SK-N-SH treated with all-trans-retinoic acid at 6 μM for 48 hours (cell line): ENCODE measurements at regions not wholly inside any gene's neighbourhood (a gene's known extent, or its start where the extent isn't known, plus 50 kb on each side); places are given as distances from the start of the nearest gene placed in this dataset.

Experiments
- ARNTL ChIP-seq: fragments of 450-650 bp; formaldehyde crosslinking; IDR thresholded peaks from 2 replicates; pipeline ENCODE4 v1.5.0; 2020; ENCODE audit warnings: low read depth, mild to moderate bottlenecking, moderate library complexity, borderline replicate concordance
- CSRNP3 ChIP-seq: fragments of 250-450 bp; sonication (Bioruptor Pico); IDR thresholded peaks from 2 replicates; pipeline ENCODE4 v1.5.1; 2021; ENCODE audit warnings: mild to moderate bottlenecking, moderate library complexity
- PATZ1 ChIP-seq: fragments of 250-450 bp; sonication (Bioruptor Pico); IDR thresholded peaks from 2 replicates; pipeline ENCODE4 v1.8.0; 2020; ENCODE audit warnings: mild to moderate bottlenecking, moderate library complexity, borderline replicate concordance
- PPARA ChIP-seq: fragments of 250-450 bp; sonication (Bioruptor Pico); IDR thresholded peaks from 2 replicates; pipeline ENCODE4 v1.5.0; 2020; ENCODE audit warnings: mild to moderate bottlenecking, borderline replicate concordance
- ZFP3 ChIP-seq: fragments of 250-450 bp; sonication (Bioruptor Pico); IDR thresholded peaks from 2 replicates; pipeline ENCODE4 v1.5.0; 2020; ENCODE audit warnings: mild to moderate bottlenecking, moderate library complexity
- ZNF8 ChIP-seq: fragments of 450-650 bp; formaldehyde crosslinking; IDR thresholded peaks from 2 replicates; pipeline ENCODE4 v1.5.0; 2020; ENCODE audit warnings: mild to moderate bottlenecking, moderate library complexity

GRCh38 chr12:124448955-124449622, 118.3 kb downstream of the NCOR2 start:
- TF ChIP-seq PATZ1 (no peak), PPARA (CRISPR knock-in tag) (no peak), ZNF8 (CRISPR knock-in tag) (no peak), ZFP3 (CRISPR knock-in tag) (no peak), ARNTL (CRISPR knock-in tag) (no peak), CSRNP3 (CRISPR knock-in tag) (no peak)
